ENCODE measurements at regions not wholly inside any gene's neighbourhood (a gene's known extent, or its start where the extent isn't known, plus 50 kb on each side); places are given as distances from the start of the nearest gene placed in this dataset.

DNA sequence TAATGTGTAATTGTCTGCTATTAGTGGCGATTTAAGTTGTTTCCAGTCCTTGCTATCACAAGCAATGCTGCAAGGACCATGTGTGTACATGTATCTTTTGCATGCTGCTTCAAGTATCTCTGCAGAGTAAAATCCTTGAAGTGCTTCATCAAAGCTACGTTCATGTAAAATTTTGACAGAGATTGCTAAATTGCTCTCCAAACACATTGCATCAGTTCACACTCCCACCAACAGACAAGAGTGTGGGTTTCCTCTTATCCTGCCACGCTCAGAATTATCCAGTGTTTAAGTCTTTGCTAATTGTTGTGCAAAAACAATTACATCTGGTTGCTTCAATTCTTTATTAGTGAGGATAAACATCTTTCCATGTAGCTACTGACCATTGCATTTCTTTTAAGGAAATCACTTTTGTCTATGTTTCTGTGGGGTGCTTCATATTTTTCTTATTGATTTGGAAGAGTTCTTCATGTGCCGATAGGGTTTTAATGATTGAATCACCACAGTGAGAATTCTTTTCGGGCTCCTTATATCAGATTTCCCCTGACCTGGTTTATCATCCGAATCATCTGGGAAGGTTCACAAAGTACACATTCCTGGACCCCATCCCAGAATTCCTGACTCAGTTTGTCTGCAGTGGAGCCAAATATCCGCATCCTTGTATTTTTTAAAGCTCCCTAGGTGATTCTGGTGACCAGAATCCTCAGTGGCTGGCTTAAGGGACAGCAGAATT, 56.3 kb upstream of the GALNT2 start:
- TF ChIP-seq ZNF544 (tag by site-specific recombination; IDR thresholded peaks at IDR 0.05) (no peak), PRDM1 (tag by site-specific recombination; IDR thresholded peaks at IDR 0.05) (no peak), ZBTB1 (tag by site-specific recombination; IDR thresholded peaks at IDR 0.05) (no peak), CTCF (tag by site-specific recombination; IDR thresholded peaks at IDR 0.05) (no peak), ZNF174 (tag by site-specific recombination; IDR thresholded peaks at IDR 0.05) (no peak), ZNF571 (tag by site-specific recombination; IDR thresholded peaks at IDR 0.05) (no peak), ZFP3 (tag by site-specific recombination; IDR thresholded peaks at IDR 0.05; ENCODE audit: low read depth) (no peak), OSR2 (tag by site-specific recombination; IDR thresholded peaks at IDR 0.05) (no peak), KLF10 (tag by site-specific recombination; IDR thresholded peaks at IDR 0.05) (no peak), BCL11A (tag by site-specific recombination; IDR thresholded peaks at IDR 0.05; ENCODE audit: low read depth) (no peak)
- TF ChIP-seq, protein P1, sequence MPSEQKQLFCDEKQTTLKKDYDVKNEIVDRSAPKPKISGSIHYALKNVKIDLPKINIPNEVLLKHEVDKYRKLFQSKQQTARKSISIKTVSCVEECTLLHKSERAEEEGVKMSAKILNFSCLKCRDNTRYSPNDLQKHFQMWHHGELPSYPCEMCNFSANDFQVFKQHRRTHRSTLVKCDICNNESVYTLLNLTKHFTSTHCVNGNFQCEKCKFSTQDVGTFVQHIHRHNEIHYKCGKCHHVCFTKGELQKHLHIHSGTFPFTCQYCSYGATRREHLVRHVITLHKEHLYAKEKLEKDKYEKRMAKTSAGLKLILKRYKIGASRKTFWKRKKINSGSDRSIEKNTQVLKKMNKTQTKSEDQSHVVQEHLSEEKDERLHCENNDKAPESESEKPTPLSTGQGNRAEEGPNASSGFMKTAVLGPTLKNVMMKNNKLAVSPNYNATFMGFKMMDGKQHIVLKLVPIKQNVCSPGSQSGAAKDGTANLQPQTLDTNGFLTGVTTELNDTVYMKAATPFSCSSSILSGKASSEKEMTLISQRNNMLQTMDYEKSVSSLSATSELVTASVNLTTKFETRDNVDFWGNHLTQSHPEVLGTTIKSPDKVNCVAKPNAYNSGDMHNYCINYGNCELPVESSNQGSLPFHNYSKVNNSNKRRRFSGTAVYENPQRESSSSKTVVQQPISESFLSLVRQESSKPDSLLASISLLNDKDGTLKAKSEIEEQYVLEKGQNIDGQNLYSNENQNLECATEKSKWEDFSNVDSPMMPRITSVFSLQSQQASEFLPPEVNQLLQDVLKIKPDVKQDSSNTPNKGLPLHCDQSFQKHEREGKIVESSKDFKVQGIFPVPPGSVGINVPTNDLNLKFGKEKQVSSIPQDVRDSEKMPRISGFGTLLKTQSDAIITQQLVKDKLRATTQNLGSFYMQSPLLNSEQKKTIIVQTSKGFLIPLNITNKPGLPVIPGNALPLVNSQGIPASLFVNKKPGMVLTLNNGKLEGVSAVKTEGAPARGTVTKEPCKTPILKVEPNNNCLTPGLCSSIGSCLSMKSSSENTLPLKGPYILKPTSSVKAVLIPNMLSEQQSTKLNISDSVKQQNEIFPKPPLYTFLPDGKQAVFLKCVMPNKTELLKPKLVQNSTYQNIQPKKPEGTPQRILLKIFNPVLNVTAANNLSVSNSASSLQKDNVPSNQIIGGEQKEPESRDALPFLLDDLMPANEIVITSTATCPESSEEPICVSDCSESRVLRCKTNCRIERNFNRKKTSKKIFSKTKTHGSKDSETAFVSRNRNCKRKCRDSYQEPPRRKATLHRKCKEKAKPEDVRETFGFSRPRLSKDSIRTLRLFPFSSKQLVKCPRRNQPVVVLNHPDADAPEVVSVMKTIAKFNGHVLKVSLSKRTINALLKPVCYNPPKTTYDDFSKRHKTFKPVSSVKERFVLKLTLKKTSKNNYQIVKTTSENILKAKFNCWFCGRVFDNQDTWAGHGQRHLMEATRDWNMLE (tag by site-specific recombination; conservative IDR thresholded peaks at IDR 0.05; ENCODE audit: low read depth), result no peak
- TF ChIP-seq, protein P2, sequence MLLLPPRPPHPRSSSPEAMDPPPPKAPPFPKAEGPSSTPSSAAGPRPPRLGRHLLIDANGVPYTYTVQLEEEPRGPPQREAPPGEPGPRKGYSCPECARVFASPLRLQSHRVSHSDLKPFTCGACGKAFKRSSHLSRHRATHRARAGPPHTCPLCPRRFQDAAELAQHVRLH (tag by site-specific recombination; IDR thresholded peaks at IDR 0.05), result no peak

All from HEK293 (cell line).